ENCODE measurements at regions not wholly inside any gene's neighbourhood (a gene's known extent, or its start where the extent isn't known, plus 50 kb on each side); places are given as distances from the start of the nearest gene placed in this dataset.

DNA sequence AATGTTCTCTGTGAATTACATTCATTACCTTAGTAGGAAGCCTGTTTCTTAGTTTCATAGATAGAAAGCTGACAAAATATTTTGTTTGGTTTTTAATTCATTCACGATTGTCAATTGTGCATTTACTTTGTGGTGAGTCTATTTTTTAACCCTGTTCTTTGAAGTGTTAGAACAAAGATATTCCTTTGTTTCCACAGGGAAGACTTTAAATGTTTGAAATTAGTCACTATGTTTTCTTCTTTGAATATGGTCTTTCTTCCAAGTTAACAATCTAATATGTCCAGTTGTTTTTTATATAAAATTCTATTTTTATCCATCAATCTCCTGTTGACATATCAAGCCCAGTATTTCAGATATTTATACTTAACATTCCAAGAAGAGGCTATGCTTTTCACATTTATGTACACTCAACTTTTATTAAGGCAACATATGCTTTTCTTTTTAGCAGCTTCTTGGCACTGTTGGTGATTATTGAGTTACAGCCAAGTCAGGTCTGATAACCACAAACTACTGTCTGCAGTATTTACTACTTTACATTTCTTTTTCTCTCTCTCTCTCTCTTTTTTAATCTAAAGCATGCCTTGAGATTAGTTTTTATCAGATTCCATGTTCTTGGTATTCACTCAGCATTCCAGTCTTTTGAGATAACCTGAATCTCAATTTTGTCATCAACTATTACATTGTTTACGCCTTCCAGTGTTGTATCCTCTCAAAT is 812.8 kb upstream of the SLC10A2 start:
- Histone ChIP-seq H3K27me3 (no peaks in the 10 kb centered on the region), H3K9me3 (no peaks in the 10 kb centered on the region), H3K4me1 (peaks cover 0 to 8% (median 5%) of the 10 kb centered on the region in 4 donors), H3K36me3 (no peaks in the 10 kb centered on the region), H3K4me3 (no peak overlapping the region), H3K27ac (replicated peaks in 1 of 4) (no peak overlapping the region)
- WGBS: 80% methylated on average over 2 of the region's 2 CpGs
- no peak for DNase-seq (ENCODE audit: extremely low spot score)
- intact Hi-C loops (cut with DNase I): no loop called here
- TF ChIP-seq EP300 (IDR thresholded peaks at IDR 0.05) (no peak), POLR2A (IDR thresholded peaks at IDR 0.05; ENCODE audit: low read depth) (no peak), POLR2AphosphoS5 (IDR thresholded peaks at IDR 0.05) (no peak)
- TF ChIP-seq, protein P1, sequence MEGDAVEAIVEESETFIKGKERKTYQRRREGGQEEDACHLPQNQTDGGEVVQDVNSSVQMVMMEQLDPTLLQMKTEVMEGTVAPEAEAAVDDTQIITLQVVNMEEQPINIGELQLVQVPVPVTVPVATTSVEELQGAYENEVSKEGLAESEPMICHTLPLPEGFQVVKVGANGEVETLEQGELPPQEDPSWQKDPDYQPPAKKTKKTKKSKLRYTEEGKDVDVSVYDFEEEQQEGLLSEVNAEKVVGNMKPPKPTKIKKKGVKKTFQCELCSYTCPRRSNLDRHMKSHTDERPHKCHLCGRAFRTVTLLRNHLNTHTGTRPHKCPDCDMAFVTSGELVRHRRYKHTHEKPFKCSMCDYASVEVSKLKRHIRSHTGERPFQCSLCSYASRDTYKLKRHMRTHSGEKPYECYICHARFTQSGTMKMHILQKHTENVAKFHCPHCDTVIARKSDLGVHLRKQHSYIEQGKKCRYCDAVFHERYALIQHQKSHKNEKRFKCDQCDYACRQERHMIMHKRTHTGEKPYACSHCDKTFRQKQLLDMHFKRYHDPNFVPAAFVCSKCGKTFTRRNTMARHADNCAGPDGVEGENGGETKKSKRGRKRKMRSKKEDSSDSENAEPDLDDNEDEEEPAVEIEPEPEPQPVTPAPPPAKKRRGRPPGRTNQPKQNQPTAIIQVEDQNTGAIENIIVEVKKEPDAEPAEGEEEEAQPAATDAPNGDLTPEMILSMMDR (IDR thresholded peaks at IDR 0.05): no peak

DNA sequence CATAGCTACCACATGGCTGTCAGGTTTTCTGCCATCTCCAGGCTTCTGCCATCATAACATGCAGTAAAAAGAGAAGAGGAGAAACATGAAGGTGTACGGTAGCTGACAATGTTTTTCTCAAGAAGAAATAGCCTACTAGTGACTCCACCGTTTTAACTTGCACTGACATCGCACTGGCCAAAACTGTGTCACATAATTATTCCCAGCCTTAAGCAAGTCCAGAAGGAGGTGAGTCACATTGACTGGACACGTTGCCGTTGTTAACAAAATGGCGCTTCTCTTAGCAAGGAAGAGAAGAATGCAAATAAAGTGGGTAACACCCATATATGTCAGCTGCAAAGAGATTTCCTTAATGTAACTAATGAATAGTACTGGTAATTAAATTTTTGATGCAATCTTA is 810.4 kb upstream of the SLC10A2 start:
- no peaks in the 10 kb centered on the region for H3K36me3 ChIP-seq
- no peak for DNase-seq (ENCODE audit: extremely low spot score)
- no peaks in the 10 kb centered on the region for H3K9me3 ChIP-seq
- intact Hi-C loops (cut with DNase I): no loop called here
- TF ChIP-seq EP300 (IDR thresholded peaks at IDR 0.05) (no peak), POLR2A (IDR thresholded peaks at IDR 0.05; ENCODE audit: low read depth) (no peak), POLR2AphosphoS5 (IDR thresholded peaks at IDR 0.05) (no peak)
- TF ChIP-seq, protein P1 (IDR thresholded peaks at IDR 0.05): no peak
- WGBS: 80% methylated on average over 6 of the region's 6 CpGs
- no peaks in the 10 kb centered on the region for H3K27me3 ChIP-seq
- H3K27ac ChIP-seq (replicated peaks in 1 of 4): no peak overlapping the region
- no peaks in the 10 kb centered on the region for H3K4me1 ChIP-seq
- no peak overlapping the region for H3K4me3 ChIP-seq

DNA sequence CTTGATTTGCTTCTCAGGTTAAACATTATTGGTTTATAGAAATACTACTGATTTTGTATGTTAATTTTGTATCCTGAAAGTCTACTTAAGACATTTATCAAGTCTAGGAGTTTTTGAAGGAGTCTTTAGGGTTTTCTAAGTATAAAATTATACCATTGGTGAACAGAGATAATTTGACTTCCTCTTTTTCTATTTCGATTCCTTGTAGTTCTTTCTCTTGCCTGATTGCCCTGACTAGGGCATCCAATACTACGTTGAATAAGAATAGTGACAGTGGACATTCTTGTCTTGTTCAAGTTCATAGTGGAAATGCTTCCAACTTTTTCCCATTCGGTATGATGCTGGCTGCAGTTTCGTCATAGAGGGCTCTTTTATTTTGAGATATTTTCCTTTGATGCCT is 807.5 kb upstream of the SLC10A2 start:
- H3K9me3 ChIP-seq: no peaks in the 10 kb centered on the region
- no peak overlapping the region for H3K4me3 ChIP-seq
- no peak for TF ChIP-seq POLR2AphosphoS5 (IDR thresholded peaks at IDR 0.05)

DNA sequence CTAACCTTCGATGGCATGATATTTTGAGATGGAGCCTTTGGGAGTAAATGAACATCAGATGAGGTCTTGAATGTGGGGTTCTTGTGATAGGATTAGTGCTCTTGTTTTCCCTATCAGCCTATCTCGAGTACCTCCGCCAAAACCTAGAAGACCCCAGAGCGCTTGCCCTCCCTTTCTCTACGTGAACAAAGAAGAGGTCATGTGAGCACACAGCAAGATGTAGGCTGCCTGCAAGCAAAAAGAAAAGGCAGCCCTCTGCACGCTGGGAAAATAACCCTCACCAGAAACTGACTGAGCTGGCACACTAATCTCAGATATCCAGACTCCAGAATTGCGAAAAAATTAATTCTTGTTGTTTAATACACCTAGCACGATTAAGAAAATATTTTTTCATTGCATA is 799.8 kb upstream of the SLC10A2 start:
- intact Hi-C loops (cut with DNase I): no loop called here
- 83% methylated on average over 8 of the region's 8 CpGs for WGBS
- Histone ChIP-seq H3K27me3 (no peaks in the 10 kb centered on the region), H3K36me3 (no peaks in the 10 kb centered on the region), H3K4me3 (no peak overlapping the region), H3K9me3 (no peaks in the 10 kb centered on the region), H3K27ac (replicated peaks in 1 of 4) (no peak overlapping the region), H3K4me1 (no peaks in the 10 kb centered on the region)
- DNase-seq (ENCODE audit: extremely low spot score): no peak
- no peak for TF ChIP-seq EP300 (IDR thresholded peaks at IDR 0.05)
- no peak for TF ChIP-seq POLR2AphosphoS5 (IDR thresholded peaks at IDR 0.05)
- TF ChIP-seq, protein P1 (IDR thresholded peaks at IDR 0.05): no peak
- TF ChIP-seq POLR2A (IDR thresholded peaks at IDR 0.05; ENCODE audit: low read depth): no peak

More for the DNA sequence above, 807.5 kb upstream of the SLC10A2 start:
- 84% methylated on average over 4 of the region's 4 CpGs for WGBS
- Histone ChIP-seq H3K4me1 (no peaks in the 10 kb centered on the region), H3K27ac (replicated peaks in 1 of 4) (no peak overlapping the region), H3K27me3 (no peaks in the 10 kb centered on the region), H3K36me3 (no peaks in the 10 kb centered on the region)
- intact Hi-C loops (cut with DNase I): no loop called here
- no peak for DNase-seq (ENCODE audit: extremely low spot score)

DNA sequence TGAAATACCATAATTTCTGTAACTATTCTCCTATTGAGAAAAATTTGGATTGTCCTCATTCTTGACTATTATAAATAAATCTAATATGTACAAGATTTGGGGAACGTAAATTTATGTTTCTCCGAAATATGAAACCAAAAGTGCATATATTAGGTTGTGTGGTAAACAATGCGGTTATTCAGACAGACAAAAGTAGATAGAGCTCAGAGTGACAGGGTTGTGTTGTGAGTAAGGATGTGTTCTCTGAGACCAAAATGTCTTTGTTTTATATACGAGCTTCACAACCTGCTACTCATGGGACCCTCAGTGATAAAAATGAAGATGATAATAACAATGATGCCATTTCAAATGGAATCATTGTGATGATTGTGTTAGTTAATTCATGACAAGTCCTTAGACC is 796.3 kb upstream of the SLC10A2 start:
- WGBS: 92% methylated on average over 4 of the region's 4 CpGs
- DNase-seq (ENCODE audit: extremely low spot score): no peak
- Histone ChIP-seq H3K27me3 (no peaks in the 10 kb centered on the region), H3K27ac (replicated peaks in 1 of 4) (no peak overlapping the region), H3K4me1 (no peaks in the 10 kb centered on the region), H3K4me3 (no peak overlapping the region), H3K36me3 (no peaks in the 10 kb centered on the region), H3K9me3 (no peaks in the 10 kb centered on the region)
- intact Hi-C loops (cut with DNase I): no loop called here
- TF ChIP-seq POLR2A (IDR thresholded peaks at IDR 0.05; ENCODE audit: low read depth): no peak
- no peak for TF ChIP-seq EP300 (IDR thresholded peaks at IDR 0.05)
- TF ChIP-seq, protein P1 (IDR thresholded peaks at IDR 0.05): no peak
- no peak for TF ChIP-seq POLR2AphosphoS5 (IDR thresholded peaks at IDR 0.05)

All from esophagus muscularis mucosa (tissue), 4 donors.